ENCODE measurements at regions not wholly inside any gene's neighbourhood (a gene's known extent, or its start where the extent isn't known, plus 50 kb on each side); places are given as distances from the start of the nearest gene placed in this dataset.

DNA sequence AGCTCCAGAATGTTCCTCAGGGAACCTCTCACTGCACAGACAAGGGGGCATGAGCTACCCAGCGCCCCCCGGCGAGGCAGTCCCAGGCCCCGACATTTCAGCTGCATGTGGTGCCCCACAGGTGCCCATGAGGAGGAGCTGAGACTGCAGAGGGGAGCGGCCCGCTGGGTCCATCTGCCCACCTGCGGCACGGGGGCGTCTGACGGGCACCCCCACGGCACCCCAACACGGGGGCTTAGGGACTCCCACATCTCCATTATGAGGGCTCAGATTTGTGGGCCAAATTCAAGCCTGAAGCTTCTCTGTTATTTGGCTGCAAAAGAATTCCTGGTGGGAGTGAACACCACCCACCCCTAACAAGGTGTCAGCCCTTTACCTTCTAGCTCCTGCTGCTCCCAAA is 258.4 kb downstream of the UACA start:
- Histone ChIP-seq H3K27ac (ENCODE audit: low read length) (no peak overlapping the region), H3K4me1 (ENCODE audit: control insufficient read depth, insufficient read depth, low read length) (peaks cover 20% of the 10 kb centered on the region), H3K9ac (ENCODE audit: low read length in 2 of 2) (no peak overlapping the region), H3K36me3 (ENCODE audit: control insufficient read depth in 2 of 2, insufficient read depth in 2 of 2, low read length in 2 of 2) (no peaks in the 10 kb centered on the region), H3K4me3 (ENCODE audit: low read length in 2 of 2) (no peak overlapping the region), H3K27me3 (ENCODE audit: control insufficient read depth in 1 of 2, insufficient read depth in 2 of 2, low read length in 2 of 2) (no peaks in the 10 kb centered on the region), H3K9me3 (ENCODE audit: control insufficient read depth in 2 of 2, low read length in 2 of 2) (peaks cover 2 to 6% of the 10 kb centered on the region in 2 donors)

DNA sequence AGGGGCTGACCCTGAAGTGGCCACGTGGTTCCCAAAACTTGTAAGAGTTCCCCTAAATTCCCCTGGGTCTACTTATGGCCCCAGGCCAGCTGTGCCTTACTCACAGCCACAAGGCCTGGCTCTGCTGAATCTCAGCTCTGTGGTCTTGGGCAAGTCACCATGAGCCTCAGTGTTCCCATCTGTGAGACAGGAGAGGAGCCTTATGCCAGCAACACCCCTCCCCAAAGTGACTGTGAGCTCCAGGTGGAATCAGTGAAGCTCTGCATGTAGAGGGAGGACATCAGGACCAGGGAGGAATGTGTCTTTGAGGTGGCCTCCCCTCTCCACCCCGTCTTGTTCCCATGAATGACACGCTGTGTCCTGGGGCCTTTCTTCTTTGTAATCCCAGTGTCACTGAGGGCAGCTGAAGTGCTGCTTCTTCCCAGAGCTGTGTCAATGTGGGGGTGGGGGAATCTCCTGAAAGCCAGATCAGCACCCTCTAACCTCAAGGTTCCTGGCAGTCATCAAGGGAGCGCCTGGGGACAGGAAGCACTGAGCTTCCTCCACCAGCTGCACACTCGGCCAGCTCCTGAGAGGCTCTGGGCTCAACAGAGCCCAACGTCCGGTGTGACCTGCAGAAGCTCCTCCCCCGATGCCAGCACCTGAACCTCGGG is 258.9 kb downstream of the UACA start:
- Histone ChIP-seq H3K36me3 (ENCODE audit: control insufficient read depth in 2 of 2, insufficient read depth in 2 of 2, low read length in 2 of 2) (no peaks in the 10 kb centered on the region), H3K9ac (ENCODE audit: low read length in 2 of 2) (no peak overlapping the region), H3K9me3 (ENCODE audit: control insufficient read depth in 2 of 2, low read length in 2 of 2) (peaks cover under 1 to 2% of the 10 kb centered on the region in 2 donors), H3K27ac (ENCODE audit: low read length) (no peak overlapping the region), H3K27me3 (ENCODE audit: control insufficient read depth in 1 of 2, insufficient read depth in 2 of 2, low read length in 2 of 2) (no peaks in the 10 kb centered on the region), H3K4me3 (ENCODE audit: low read length in 2 of 2) (no peak overlapping the region), H3K4me1 (ENCODE audit: control insufficient read depth, insufficient read depth, low read length) (peaks cover 20% of the 10 kb centered on the region)

DNA sequence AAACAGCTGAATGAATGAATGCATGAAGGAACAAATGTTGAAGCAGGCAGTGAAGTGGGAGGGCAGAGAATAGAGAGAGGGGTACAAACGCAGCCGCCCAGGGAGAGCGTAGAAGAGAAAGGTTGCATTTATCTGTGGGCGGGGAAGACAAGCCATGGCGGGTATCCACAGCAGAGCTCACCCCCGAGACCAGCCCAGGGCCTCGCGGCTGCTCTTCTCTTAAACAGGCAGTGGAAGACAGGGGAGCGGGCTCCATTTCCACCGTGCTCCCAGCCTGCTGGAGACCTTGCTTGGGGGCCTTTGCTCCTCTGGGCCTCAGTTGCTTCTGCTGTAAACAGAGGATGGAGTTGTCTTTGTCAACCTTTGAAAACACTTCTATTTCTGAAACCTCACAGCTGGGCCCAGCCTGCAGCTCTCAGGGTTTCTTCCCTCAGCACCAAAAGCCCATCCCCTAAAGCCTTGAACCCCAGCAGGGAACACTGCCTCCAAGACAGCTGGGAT is 259.5 kb downstream of the UACA start:
- H3K9me3 ChIP-seq (ENCODE audit: control insufficient read depth in 2 of 2, low read length in 2 of 2), result no peaks in the 10 kb centered on the region
- H3K27ac ChIP-seq (ENCODE audit: low read length), result no peak overlapping the region
- H3K4me3 ChIP-seq (ENCODE audit: low read length in 2 of 2), result no peak overlapping the region
- peaks cover 20% of the 10 kb centered on the region for H3K4me1 ChIP-seq (ENCODE audit: control insufficient read depth, insufficient read depth, low read length)
- no peaks in the 10 kb centered on the region for H3K36me3 ChIP-seq (ENCODE audit: control insufficient read depth in 2 of 2, insufficient read depth in 2 of 2, low read length in 2 of 2)
- H3K27me3 ChIP-seq (ENCODE audit: control insufficient read depth in 1 of 2, insufficient read depth in 2 of 2, low read length in 2 of 2), result no peaks in the 10 kb centered on the region
- no peak overlapping the region for H3K9ac ChIP-seq (ENCODE audit: low read length in 2 of 2)

DNA sequence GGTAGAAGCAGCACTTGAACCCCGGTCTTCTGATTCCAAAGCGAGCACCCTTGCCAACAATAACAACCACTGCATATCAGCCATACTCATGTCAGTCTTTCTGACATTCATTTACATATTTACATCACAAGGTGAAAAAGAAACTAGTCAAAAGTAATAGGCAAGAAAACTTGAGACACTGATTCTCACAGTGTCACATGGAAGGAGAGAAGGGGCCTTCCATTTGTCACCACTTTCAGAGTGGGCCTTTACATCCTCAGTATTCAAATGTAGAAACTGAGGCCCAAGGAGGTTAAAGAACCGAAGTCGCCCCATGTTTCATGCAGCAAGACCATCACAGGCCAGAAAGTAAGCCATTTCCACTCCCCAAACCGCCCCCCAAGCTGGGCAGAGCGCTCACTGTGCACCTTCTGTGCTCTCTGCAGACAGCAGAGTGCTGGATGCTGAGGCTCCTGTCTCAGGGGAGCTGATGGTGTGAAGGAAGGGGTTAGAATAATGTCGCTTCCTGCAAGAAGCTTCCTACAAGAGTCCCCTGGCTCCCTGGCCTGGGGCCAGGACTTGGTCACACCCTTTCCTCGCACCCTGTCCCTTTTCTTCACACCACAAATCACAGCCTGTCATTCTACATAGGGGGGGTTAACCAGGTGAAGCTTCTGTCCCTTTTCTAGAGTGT is 260.1 kb downstream of the UACA start:
- Histone ChIP-seq H3K4me1 (ENCODE audit: control insufficient read depth, insufficient read depth, low read length) (peaks cover 20% of the 10 kb centered on the region), H3K4me3 (ENCODE audit: low read length in 2 of 2) (no peak overlapping the region), H3K27me3 (ENCODE audit: control insufficient read depth in 1 of 2, insufficient read depth in 2 of 2, low read length in 2 of 2) (no peaks in the 10 kb centered on the region), H3K9ac (ENCODE audit: low read length in 2 of 2) (no peak overlapping the region), H3K36me3 (ENCODE audit: control insufficient read depth in 2 of 2, insufficient read depth in 2 of 2, low read length in 2 of 2) (no peaks in the 10 kb centered on the region), H3K27ac (ENCODE audit: low read length) (no peak overlapping the region), H3K9me3 (ENCODE audit: control insufficient read depth in 2 of 2, low read length in 2 of 2) (no peaks in the 10 kb centered on the region)

DNA sequence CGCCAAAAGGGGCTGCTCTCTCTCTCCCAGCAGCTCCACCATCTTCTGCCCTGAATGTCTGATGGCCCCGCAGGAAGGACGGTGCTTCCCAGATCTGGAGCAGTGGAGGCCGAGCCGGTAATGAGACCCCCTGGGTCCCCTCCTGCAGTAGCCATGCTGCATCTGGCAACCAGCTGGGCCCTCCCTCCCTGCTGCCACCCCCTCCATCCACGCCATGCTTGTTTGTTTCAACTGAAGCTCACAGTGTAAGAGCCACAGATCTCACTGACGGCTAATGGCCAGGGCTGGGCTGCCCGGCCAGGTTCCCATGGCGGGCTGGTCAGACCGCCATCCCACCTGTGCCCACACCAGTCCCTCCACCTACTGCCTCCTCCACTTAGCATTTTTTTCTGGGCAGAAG is 260.8 kb downstream of the UACA start:
- H3K27me3 ChIP-seq (ENCODE audit: control insufficient read depth in 1 of 2, insufficient read depth in 2 of 2, low read length in 2 of 2), result no peaks in the 10 kb centered on the region
- H3K36me3 ChIP-seq (ENCODE audit: control insufficient read depth in 2 of 2, insufficient read depth in 2 of 2, low read length in 2 of 2), result no peaks in the 10 kb centered on the region
- no peak overlapping the region for H3K27ac ChIP-seq (ENCODE audit: low read length)
- no peak overlapping the region for H3K4me3 ChIP-seq (ENCODE audit: low read length in 2 of 2)
- no peak overlapping the region for H3K9ac ChIP-seq (ENCODE audit: low read length in 2 of 2)
- no peaks in the 10 kb centered on the region for H3K9me3 ChIP-seq (ENCODE audit: control insufficient read depth in 2 of 2, low read length in 2 of 2)
- peaks cover 20% of the 10 kb centered on the region for H3K4me1 ChIP-seq (ENCODE audit: control insufficient read depth, insufficient read depth, low read length)

DNA sequence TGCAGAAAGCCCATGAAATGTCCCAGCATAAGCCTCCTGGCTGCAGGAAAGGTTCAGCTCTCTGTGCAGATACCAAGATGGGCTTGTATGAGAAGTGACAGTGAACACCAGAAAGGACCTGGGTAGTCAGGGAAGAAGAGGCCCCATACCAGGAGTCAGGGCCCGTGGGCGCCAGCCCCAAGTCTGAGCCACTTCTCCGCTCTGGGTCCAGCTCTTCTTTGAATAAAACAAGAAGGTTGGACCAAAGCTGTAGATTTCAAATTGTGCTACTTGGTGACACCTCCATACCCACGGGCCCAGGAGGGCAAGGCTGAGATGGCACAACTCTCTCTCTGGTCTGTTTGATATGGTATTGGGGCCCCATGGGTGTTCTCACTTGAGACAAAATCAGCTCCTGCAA is 261.5 kb downstream of the UACA start:
- no peak overlapping the region for H3K4me3 ChIP-seq (ENCODE audit: low read length in 2 of 2)
- H3K36me3 ChIP-seq (ENCODE audit: control insufficient read depth in 2 of 2, insufficient read depth in 2 of 2, low read length in 2 of 2), result no peaks in the 10 kb centered on the region
- H3K27ac ChIP-seq (ENCODE audit: low read length), result no peak overlapping the region
- H3K9ac ChIP-seq (ENCODE audit: low read length in 2 of 2), result no peak overlapping the region
- peaks cover 20% of the 10 kb centered on the region for H3K4me1 ChIP-seq (ENCODE audit: control insufficient read depth, insufficient read depth, low read length)
- H3K27me3 ChIP-seq (ENCODE audit: control insufficient read depth in 1 of 2, insufficient read depth in 2 of 2, low read length in 2 of 2), result no peaks in the 10 kb centered on the region
- H3K9me3 ChIP-seq (ENCODE audit: control insufficient read depth in 2 of 2, low read length in 2 of 2), result no peaks in the 10 kb centered on the region

DNA sequence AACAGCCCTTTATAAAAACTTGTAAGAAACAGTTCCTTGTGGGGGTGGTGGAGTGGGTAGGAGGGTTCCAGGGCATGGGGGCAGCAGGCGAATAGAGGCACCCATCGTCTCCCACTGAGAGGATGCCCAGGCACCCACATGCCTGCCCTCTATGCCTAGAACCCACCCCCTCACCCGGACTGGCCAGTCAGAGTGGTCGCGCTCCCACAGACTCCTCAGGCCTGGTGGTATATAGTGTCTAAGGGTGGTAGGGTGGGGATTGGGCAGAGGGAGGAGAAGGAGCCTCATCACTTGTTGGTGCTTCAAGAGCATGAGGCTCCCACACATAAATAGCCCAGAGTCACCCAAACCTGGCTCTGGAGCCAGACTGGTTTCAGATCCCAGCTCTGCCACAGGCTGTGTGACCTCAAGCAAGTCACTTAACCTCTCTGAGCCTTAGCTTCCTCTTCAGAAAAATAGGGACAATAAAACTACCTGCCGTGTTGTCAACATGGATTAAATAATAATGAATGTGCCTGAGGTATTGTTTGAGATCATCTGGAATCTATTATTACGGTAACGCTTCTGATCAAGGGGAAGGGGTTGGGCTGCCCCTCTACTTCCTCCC is 262.1 kb downstream of the UACA start:
- Histone ChIP-seq H3K9ac (ENCODE audit: low read length in 2 of 2) (no peak overlapping the region), H3K4me1 (ENCODE audit: control insufficient read depth, insufficient read depth, low read length) (peaks cover 20% of the 10 kb centered on the region), H3K27me3 (ENCODE audit: control insufficient read depth in 1 of 2, insufficient read depth in 2 of 2, low read length in 2 of 2) (no peaks in the 10 kb centered on the region), H3K27ac (ENCODE audit: low read length) (no peak overlapping the region), H3K36me3 (ENCODE audit: control insufficient read depth in 2 of 2, insufficient read depth in 2 of 2, low read length in 2 of 2) (no peaks in the 10 kb centered on the region), H3K4me3 (ENCODE audit: low read length in 2 of 2) (no peak overlapping the region), H3K9me3 (ENCODE audit: control insufficient read depth in 2 of 2, low read length in 2 of 2) (no peaks in the 10 kb centered on the region)

DNA sequence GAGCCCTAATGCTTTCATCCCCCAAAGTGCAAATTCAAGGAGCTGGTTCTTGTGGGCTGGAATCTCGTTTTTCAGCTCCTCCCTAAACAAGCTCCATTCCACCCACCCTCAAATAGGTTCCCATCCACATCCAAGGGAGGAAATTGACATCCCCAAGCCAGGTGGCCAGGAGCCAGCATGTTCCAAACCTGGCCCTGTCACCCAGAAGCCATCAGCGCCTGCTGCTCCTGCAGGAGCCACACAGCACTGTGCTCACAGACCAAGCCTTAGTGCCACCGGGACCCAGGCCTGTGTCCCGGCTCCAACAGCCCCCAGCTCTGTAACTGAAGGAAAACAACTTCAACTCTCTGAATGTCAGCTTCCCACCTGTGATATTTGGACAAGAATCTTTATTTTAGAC is 263.6 kb downstream of the UACA start:
- H3K27ac ChIP-seq (ENCODE audit: low read length), result no peak overlapping the region
- H3K4me1 ChIP-seq (ENCODE audit: control insufficient read depth, insufficient read depth, low read length), result peaks cover 8% of the 10 kb centered on the region
- no peak overlapping the region for H3K4me3 ChIP-seq (ENCODE audit: low read length in 2 of 2)
- no peak overlapping the region for H3K9ac ChIP-seq (ENCODE audit: low read length in 2 of 2)
- no peaks in the 10 kb centered on the region for H3K9me3 ChIP-seq (ENCODE audit: control insufficient read depth in 2 of 2, low read length in 2 of 2)
- no peaks in the 10 kb centered on the region for H3K36me3 ChIP-seq (ENCODE audit: control insufficient read depth in 2 of 2, insufficient read depth in 2 of 2, low read length in 2 of 2)
- no peaks in the 10 kb centered on the region for H3K27me3 ChIP-seq (ENCODE audit: control insufficient read depth in 1 of 2, insufficient read depth in 2 of 2, low read length in 2 of 2)

DNA sequence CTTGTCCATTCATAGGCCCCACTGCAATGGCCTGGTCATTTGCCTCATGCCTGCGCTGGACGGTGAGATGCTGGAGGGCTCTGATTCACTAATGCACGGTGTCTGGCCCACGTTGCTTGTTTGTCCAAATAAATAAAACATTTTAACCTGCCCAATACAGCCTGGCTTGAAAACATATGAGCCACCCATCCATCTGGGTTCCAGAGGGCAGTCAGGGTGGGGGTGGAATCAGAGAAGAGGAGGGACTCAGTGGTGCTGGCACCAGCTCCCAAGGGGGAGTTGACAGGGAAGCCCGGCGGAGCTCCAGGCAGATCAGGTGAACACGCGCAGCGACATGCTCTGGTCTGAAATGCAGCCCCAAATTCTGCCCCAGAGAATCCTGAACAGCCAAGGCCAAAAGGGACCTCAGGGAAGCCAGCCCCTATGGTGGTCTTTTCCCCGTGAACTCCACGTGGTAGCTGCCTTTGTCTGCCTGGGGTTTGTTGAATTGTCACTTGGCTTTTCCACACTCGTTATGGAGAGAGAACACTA is 265.2 kb downstream of the UACA start:
- no peak overlapping the region for H3K4me3 ChIP-seq (ENCODE audit: low read length in 2 of 2)
- no peaks in the 10 kb centered on the region for H3K9me3 ChIP-seq (ENCODE audit: control insufficient read depth in 2 of 2, low read length in 2 of 2)

DNA sequence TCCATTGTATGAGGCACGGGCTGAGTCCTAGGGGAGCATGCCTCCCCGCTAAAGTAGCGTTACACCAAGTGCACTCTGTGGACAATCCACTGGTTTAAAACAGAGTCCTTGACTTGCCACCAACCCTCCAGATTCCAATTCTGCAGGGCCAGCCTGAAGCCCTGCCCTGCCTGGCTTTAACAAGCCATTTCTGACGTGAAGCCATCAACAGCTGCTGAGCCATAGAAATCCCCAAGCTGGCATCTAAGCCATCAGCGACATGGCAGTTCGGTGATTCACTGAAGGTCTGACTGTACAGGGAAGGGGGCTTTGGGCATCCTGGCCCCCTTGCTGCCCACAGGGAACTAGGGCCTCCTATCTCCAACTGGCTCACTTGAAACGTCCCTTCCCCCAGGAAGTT is 265.7 kb downstream of the UACA start:
- H3K9me3 ChIP-seq (ENCODE audit: control insufficient read depth in 2 of 2, low read length in 2 of 2), result no peaks in the 10 kb centered on the region
- H3K4me1 ChIP-seq (ENCODE audit: control insufficient read depth, insufficient read depth, low read length), result no peaks in the 10 kb centered on the region
- no peak overlapping the region for H3K9ac ChIP-seq (ENCODE audit: low read length in 2 of 2)
- no peak overlapping the region for H3K4me3 ChIP-seq (ENCODE audit: low read length in 2 of 2)
- no peaks in the 10 kb centered on the region for H3K27me3 ChIP-seq (ENCODE audit: control insufficient read depth in 1 of 2, insufficient read depth in 2 of 2, low read length in 2 of 2)
- no peak overlapping the region for H3K27ac ChIP-seq (ENCODE audit: low read length)
- H3K36me3 ChIP-seq (ENCODE audit: control insufficient read depth in 2 of 2, insufficient read depth in 2 of 2, low read length in 2 of 2), result no peaks in the 10 kb centered on the region

More for the DNA sequence above, 265.2 kb downstream of the UACA start:
- H3K36me3 ChIP-seq (ENCODE audit: control insufficient read depth in 2 of 2, insufficient read depth in 2 of 2, low read length in 2 of 2), result no peaks in the 10 kb centered on the region
- H3K4me1 ChIP-seq (ENCODE audit: control insufficient read depth, insufficient read depth, low read length), result no peaks in the 10 kb centered on the region
- no peaks in the 10 kb centered on the region for H3K27me3 ChIP-seq (ENCODE audit: control insufficient read depth in 1 of 2, insufficient read depth in 2 of 2, low read length in 2 of 2)
- no peak overlapping the region for H3K27ac ChIP-seq (ENCODE audit: low read length)
- no peak overlapping the region for H3K9ac ChIP-seq (ENCODE audit: low read length in 2 of 2)
